Neutrophil (primary cell): ENCODE measurements at regions not wholly inside any gene's neighbourhood (a gene's known extent, or its start where the extent isn't known, plus 50 kb on each side); places are given as distances from the start of the nearest gene placed in this dataset.

Experiments
- H3K27ac ChIP-seq: fragments of 200-600 bp; sonication (generic); 2 replicates; pipeline ENCODE4 v1.5.1; 2016; ENCODE audit warnings: mild to moderate bottlenecking, moderate library complexity
- H3K27me3 ChIP-seq: fragments of 200-600 bp; sonication (generic); 2 replicates; pipeline ENCODE4 v1.6.0; 2016; ENCODE audit warnings: mild to moderate bottlenecking
- H3K36me3 ChIP-seq: fragments of 200-600 bp; sonication (generic); 2 replicates; pipeline ENCODE4 v1.5.1; 2017
- H3K4me1 ChIP-seq, 2 experiments: fragments of 200-600 bp in 1 of 2; sonication (generic) in 1 of 2; 1 replicate in 1 of 2; 2 replicates in 1 of 2; pipeline versions ENCODE4 v1.5.1 to v1.6.1; 2013 to 2016; ENCODE audit warnings: low read depth in 1 of 2, low read length in 1 of 2, mild to moderate bottlenecking in 1 of 2, moderate library complexity in 1 of 2; ENCODE audit not compliant: control insufficient read depth in 1 of 2, insufficient read depth in 1 of 2
- H3K4me3 ChIP-seq, 2 experiments: fragments of 200-600 bp in 1 of 2; sonication (generic) in 1 of 2; 1 replicate in 1 of 2; 2 replicates in 1 of 2; pipeline ENCODE4 v1.5.1; 2013 to 2016; ENCODE audit warnings: low read depth in 1 of 2, low read length in 1 of 2, mild to moderate bottlenecking in 1 of 2, moderate library complexity in 1 of 2
- H3K9me3 ChIP-seq: fragments of 200-600 bp; sonication (generic); 2 replicates; pipeline ENCODE4 v1.5.1; 2016
- TF ChIP-seq, protein P1 (sequence below): fragments of 200-600 bp; sonication (generic); IDR thresholded peaks from 2 replicates; pipeline ENCODE4 v1.5.1; 2016; ENCODE audit warnings: antibody characterized with exemption

DNA sequence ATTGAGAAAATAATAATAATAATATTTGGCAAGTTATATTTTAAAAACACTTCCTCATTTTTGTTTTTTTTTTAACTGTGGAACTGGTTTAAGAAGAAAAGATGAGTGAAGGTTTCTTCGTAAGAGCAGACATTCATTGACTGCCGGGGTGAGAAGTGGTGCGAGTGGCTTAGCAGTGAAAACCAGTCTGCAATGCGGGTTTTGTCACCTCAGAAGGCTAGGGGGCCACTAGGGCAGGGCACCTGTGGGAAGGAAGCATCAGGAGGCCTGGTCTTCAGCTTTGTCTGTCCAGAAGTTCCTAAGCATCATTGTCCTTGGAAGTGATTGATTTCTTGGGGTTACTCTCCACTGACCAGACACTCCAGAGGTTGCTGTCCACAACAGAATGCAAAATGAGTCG, 339.2 kb downstream of the ZNF326 start:
- TF ChIP-seq, protein P1, sequence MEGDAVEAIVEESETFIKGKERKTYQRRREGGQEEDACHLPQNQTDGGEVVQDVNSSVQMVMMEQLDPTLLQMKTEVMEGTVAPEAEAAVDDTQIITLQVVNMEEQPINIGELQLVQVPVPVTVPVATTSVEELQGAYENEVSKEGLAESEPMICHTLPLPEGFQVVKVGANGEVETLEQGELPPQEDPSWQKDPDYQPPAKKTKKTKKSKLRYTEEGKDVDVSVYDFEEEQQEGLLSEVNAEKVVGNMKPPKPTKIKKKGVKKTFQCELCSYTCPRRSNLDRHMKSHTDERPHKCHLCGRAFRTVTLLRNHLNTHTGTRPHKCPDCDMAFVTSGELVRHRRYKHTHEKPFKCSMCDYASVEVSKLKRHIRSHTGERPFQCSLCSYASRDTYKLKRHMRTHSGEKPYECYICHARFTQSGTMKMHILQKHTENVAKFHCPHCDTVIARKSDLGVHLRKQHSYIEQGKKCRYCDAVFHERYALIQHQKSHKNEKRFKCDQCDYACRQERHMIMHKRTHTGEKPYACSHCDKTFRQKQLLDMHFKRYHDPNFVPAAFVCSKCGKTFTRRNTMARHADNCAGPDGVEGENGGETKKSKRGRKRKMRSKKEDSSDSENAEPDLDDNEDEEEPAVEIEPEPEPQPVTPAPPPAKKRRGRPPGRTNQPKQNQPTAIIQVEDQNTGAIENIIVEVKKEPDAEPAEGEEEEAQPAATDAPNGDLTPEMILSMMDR, result no peak
- Histone ChIP-seq H3K27me3 (no peaks in the 10 kb centered on the region), H3K9me3 (no peaks in the 10 kb centered on the region), H3K4me1 (no peaks in the 10 kb centered on the region), H3K4me3 (no peak overlapping the region), H3K36me3 (no peaks in the 10 kb centered on the region), H3K27ac (no peak overlapping the region)

DNA sequence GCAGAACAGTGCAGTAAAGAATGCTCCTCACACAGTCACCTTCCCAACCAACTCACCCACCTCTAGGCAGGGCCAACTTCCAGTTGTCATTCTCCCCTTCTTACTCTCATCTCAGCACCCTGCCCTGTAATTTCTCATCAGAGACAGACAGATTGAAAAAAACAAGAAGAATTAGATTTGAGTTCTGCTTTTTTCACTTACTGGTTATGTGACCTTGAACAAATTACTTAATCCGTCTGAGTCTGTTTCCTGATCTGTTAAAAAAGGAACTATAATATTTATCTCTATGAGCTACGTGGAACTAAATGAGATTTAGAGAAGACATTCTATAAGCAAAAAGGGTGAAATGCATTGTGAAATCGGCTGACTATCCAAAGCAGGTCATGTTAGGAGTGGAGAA, 330.3 kb downstream of the ZNF326 start:
- H3K4me3 ChIP-seq, result no peak overlapping the region
- no peak overlapping the region for H3K27ac ChIP-seq
- TF ChIP-seq, protein P1, result no peak
- no peaks in the 10 kb centered on the region for H3K36me3 ChIP-seq
- H3K4me1 ChIP-seq, result no peaks in the 10 kb centered on the region
- H3K27me3 ChIP-seq, result no peaks in the 10 kb centered on the region
- no peaks in the 10 kb centered on the region for H3K9me3 ChIP-seq

DNA sequence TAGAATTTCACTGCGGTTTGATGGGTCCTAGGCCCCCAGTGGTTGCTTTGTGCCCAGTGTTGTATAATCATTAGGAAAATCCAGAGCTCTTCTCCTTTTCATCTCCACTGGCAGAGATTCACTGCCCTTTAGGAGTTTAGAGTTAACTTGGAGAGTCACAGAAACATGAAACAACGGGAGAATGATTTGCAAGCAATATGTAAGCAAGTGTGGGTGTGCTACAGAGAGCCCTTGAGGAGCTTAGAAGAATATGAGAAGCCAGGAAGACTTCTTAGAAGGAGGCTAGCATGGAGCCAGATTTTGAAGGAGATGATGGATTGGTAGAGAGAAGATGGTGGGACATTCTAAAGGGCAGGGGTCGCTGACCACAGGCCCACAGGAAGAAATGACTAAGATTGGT, 327.3 kb downstream of the ZNF326 start:
- TF ChIP-seq, protein P1, result no peak
- H3K4me3 ChIP-seq, result no peak overlapping the region
- no peaks in the 10 kb centered on the region for H3K27me3 ChIP-seq
- no peaks in the 10 kb centered on the region for H3K9me3 ChIP-seq
- H3K27ac ChIP-seq, result no peak overlapping the region
- no peaks in the 10 kb centered on the region for H3K36me3 ChIP-seq
- H3K4me1 ChIP-seq, result no peaks in the 10 kb centered on the region

DNA sequence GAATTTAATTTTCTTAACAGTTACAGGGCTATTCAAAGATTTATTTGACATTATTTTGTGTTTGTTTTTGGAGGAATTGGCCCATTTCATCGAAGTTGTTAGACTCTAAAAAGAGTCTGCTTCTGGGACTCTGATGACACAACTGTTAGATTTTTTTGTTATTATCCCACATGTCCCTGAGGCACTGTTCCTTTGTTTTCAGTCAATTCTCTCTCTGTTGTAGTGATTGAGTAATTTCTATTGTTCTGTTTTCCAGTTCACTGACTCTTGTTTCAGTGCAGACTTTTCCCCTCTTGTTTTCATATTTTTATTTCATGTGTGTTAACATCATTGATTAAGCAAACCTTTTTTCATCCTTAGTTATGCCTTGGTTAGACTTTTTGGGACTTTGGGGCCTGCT, 325.0 kb downstream of the ZNF326 start:
- Histone ChIP-seq H3K9me3 (no peaks in the 10 kb centered on the region), H3K4me3 (no peak overlapping the region), H3K4me1 (no peaks in the 10 kb centered on the region), H3K27me3 (no peaks in the 10 kb centered on the region), H3K36me3 (no peaks in the 10 kb centered on the region), H3K27ac (no peak overlapping the region)
- TF ChIP-seq, protein P1, result no peak

DNA sequence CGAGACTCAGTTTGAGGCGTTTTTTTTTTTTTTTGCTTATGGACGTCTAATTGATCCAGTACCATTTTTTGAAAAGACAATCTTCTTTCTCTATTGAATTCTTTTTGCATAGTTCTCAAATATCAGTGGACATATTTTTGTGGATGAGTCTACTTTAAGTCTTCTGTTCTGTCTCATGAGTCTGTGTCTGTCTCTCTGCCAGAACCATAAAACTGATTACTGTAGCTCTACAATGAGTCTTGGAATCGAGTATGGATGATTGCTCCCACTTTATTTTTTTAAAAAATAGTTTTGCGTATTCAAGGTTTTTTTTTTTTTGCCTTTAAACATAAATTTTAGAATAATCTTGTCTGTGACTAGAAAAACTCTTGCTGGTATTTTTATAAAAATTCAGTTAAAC, 323.5 kb downstream of the ZNF326 start:
- Histone ChIP-seq H3K27me3 (no peaks in the 10 kb centered on the region), H3K4me3 (no peak overlapping the region), H3K9me3 (no peaks in the 10 kb centered on the region), H3K4me1 (no peaks in the 10 kb centered on the region), H3K36me3 (no peaks in the 10 kb centered on the region), H3K27ac (no peak overlapping the region)
- TF ChIP-seq, protein P1, result no peak

DNA sequence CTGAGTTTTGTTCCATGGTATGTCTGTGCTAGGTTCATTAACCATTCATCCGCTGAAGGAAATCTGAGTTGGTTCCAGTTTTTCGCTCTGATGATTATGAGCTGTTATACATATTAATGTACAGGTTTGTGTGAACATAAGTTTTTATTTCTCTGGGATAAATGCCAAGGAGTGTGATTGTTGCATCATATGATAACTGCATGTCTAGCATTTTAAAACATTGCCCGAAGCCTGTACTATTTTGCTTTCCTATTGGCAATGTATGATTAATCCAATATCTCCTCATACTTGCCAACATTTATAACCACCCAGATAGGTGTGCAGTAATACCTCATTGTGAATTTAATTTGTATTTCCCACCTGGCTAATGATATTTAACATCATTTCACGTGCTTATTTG, 322.7 kb downstream of the ZNF326 start:
- Histone ChIP-seq H3K36me3 (no peaks in the 10 kb centered on the region), H3K9me3 (no peaks in the 10 kb centered on the region), H3K4me3 (no peak overlapping the region), H3K27ac (no peak overlapping the region), H3K27me3 (no peaks in the 10 kb centered on the region), H3K4me1 (no peaks in the 10 kb centered on the region)
- TF ChIP-seq, protein P1, result no peak
